Activated CD4-positive, alpha-beta T cell treated with anti-CD3 and anti-CD28 coated beads, Interleukin-2, amount 10 ng/mL, durations not matched to agents 7 days and 5 days (primary cell): ENCODE measurements at regions not wholly inside any gene's neighbourhood (a gene's known extent, or its start where the extent isn't known, plus 50 kb on each side); places are given as distances from the start of the nearest gene placed in this dataset.

Source experiments
- CTCF ChIA-PET: fragments of 350-600 bp; sonication (Branson Sonifier 250); formaldehyde crosslinking; loops from one replicate; lab custom pipeline; 2021; ENCODE audit warnings: antibody characterized with exemption; lab: Charles Lee
- POLR2A ChIA-PET: fragments of 350-600 bp; sonication (Branson Sonifier 250); formaldehyde crosslinking; loops from one replicate; lab custom pipeline; 2021; ENCODE audit warnings: antibody characterized with exemption; lab: Charles Lee
- DNase-seq: peaks from one replicate; pipeline ENCODE4 v3.0.0-alpha.2; 2020
- H3K27ac Mint-ChIP-seq: one replicate; pipeline ENCODE4 v1.8.0; 2021; ENCODE audit warnings: mild to moderate bottlenecking, moderate library complexity, mixed read lengths
- H3K27me3 Mint-ChIP-seq: one replicate; pipeline ENCODE4 v1.8.0; 2021; ENCODE audit warnings: mixed read lengths
- H3K36me3 Mint-ChIP-seq: one replicate; pipeline ENCODE4 v1.8.0; 2021; ENCODE audit warnings: low read depth, mixed read lengths
- H3K4me1 Mint-ChIP-seq: one replicate; pipeline ENCODE4 v1.8.0; 2021; ENCODE audit warnings: mixed read lengths
- H3K4me3 Mint-ChIP-seq: one replicate; pipeline ENCODE4 v1.8.0; 2021; ENCODE audit warnings: mild to moderate bottlenecking, moderate library complexity, mixed read lengths
- H3K9me3 Mint-ChIP-seq: one replicate; pipeline ENCODE4 v1.8.0; 2021; ENCODE audit warnings: mixed read lengths

GRCh38 chr11:42138454-42138853 lies 679.0 kb upstream of the LRRC4C start:
- Mint-ChIP-seq H3K4me1 (no peaks in the 10 kb centered on the region), H3K27ac (no peak overlapping the region), H3K4me3 (no peak overlapping the region), H3K27me3 (no peaks in the 10 kb centered on the region), H3K9me3 (peaks cover 9% of the 10 kb centered on the region), H3K36me3 (no peaks in the 10 kb centered on the region)
- ChIA-PET CTCF (no interaction called here), POLR2A (no interaction called here)
- DNase-seq = no peak

GRCh38 chr11:42145311-42145710 lies 685.9 kb upstream of the LRRC4C start:
- DNase-seq = no peak
- Mint-ChIP-seq H3K4me3 (no peak overlapping the region), H3K4me1 (no peaks in the 10 kb centered on the region), H3K9me3 (peaks cover 15% of the 10 kb centered on the region), H3K27ac (no peak overlapping the region), H3K36me3 (no peaks in the 10 kb centered on the region), H3K27me3 (no peaks in the 10 kb centered on the region)
- CTCF ChIA-PET = no interaction called here
- POLR2A ChIA-PET = no interaction called here

GRCh38 chr11:42161886-42162285 lies 702.4 kb upstream of the LRRC4C start:
- Mint-ChIP-seq H3K4me1 (no peaks in the 10 kb centered on the region), H3K36me3 (no peaks in the 10 kb centered on the region), H3K27ac (no peak overlapping the region), H3K4me3 (no peak overlapping the region), H3K27me3 (no peaks in the 10 kb centered on the region), H3K9me3 (peaks cover 2% of the 10 kb centered on the region)
- ChIA-PET POLR2A (no interaction called here), CTCF (no interaction called here)
- no peak for DNase-seq

- Mint-ChIP-seq H3K4me3 (no peak overlapping the region), H3K9me3 (peaks cover 11% of the 10 kb centered on the region), H3K36me3 (no peaks in the 10 kb centered on the region), H3K27me3 (no peaks in the 10 kb centered on the region), H3K27ac (no peak overlapping the region), H3K4me1 (no peaks in the 10 kb centered on the region)
- ChIA-PET POLR2A (no interaction called here), CTCF (no interaction called here)
- no peak for DNase-seq
These were observed 709.7 kb upstream of the LRRC4C start for GRCh38 chr11:42169191-42169590.

- H3K27me3 Mint-ChIP-seq = no peaks in the 10 kb centered on the region
- H3K4me3 Mint-ChIP-seq = no peak overlapping the region
- H3K36me3 Mint-ChIP-seq = no peaks in the 10 kb centered on the region
- peaks cover 16% of the 10 kb centered on the region for H3K9me3 Mint-ChIP-seq
- ChIA-PET POLR2A (no interaction called here), CTCF (no interaction called here)
- no peak overlapping the region for H3K27ac Mint-ChIP-seq
- no peak for DNase-seq
- H3K4me1 Mint-ChIP-seq = no peaks in the 10 kb centered on the region
These were observed 711.1 kb upstream of the LRRC4C start for GRCh38 chr11:42170601-42171000.

GRCh38 chr11:42171046-42171445 lies 711.6 kb upstream of the LRRC4C start:
- H3K27me3 Mint-ChIP-seq = no peaks in the 10 kb centered on the region
- DNase-seq = no peak
- CTCF ChIA-PET = no interaction called here
- POLR2A ChIA-PET = no interaction called here
- H3K36me3 Mint-ChIP-seq = no peaks in the 10 kb centered on the region
- H3K9me3 Mint-ChIP-seq = peaks cover 16% of the 10 kb centered on the region
- no peaks in the 10 kb centered on the region for H3K4me1 Mint-ChIP-seq
- no peak overlapping the region for H3K27ac Mint-ChIP-seq
- no peak overlapping the region for H3K4me3 Mint-ChIP-seq

- Mint-ChIP-seq H3K27me3 (no peaks in the 10 kb centered on the region), H3K36me3 (no peaks in the 10 kb centered on the region), H3K9me3 (peaks cover 20% of the 10 kb centered on the region), H3K27ac (no peak overlapping the region), H3K4me3 (no peak overlapping the region), H3K4me1 (no peaks in the 10 kb centered on the region)
- CTCF ChIA-PET = no interaction called here
- no peak for DNase-seq
- POLR2A ChIA-PET = no interaction called here
These were observed 713.0 kb upstream of the LRRC4C start for GRCh38 chr11:42172441-42172840.

- no peak for DNase-seq
- H3K4me3 Mint-ChIP-seq = no peak overlapping the region
- H3K9me3 Mint-ChIP-seq = peaks cover 18% of the 10 kb centered on the region
- H3K4me1 Mint-ChIP-seq = no peaks in the 10 kb centered on the region
- no peaks in the 10 kb centered on the region for H3K36me3 Mint-ChIP-seq
- ChIA-PET POLR2A (no interaction called here), CTCF (no interaction called here)
- H3K27ac Mint-ChIP-seq = no peak overlapping the region
- H3K27me3 Mint-ChIP-seq = no peaks in the 10 kb centered on the region
These were observed 715.8 kb upstream of the LRRC4C start for GRCh38 chr11:42175203-42175602.

GRCh38 chr11:42179216-42179615 lies 719.8 kb upstream of the LRRC4C start:
- ChIA-PET POLR2A (no interaction called here), CTCF (no interaction called here)
- H3K9me3 Mint-ChIP-seq = peaks cover 9% of the 10 kb centered on the region
- DNase-seq = no peak
- no peak overlapping the region for H3K4me3 Mint-ChIP-seq
- H3K36me3 Mint-ChIP-seq = no peaks in the 10 kb centered on the region
- H3K27me3 Mint-ChIP-seq = no peaks in the 10 kb centered on the region
- no peaks in the 10 kb centered on the region for H3K4me1 Mint-ChIP-seq
- H3K27ac Mint-ChIP-seq = no peak overlapping the region

- CTCF ChIA-PET = no interaction called here
- Mint-ChIP-seq H3K9me3 (peaks cover 15% of the 10 kb centered on the region), H3K27ac (no peak overlapping the region), H3K4me3 (no peak overlapping the region), H3K4me1 (no peaks in the 10 kb centered on the region), H3K36me3 (no peaks in the 10 kb centered on the region), H3K27me3 (no peaks in the 10 kb centered on the region)
- POLR2A ChIA-PET = no interaction called here
- no peak for DNase-seq
These were observed 736.0 kb upstream of the LRRC4C start for GRCh38 chr11:42195289-42196013.

- Mint-ChIP-seq H3K27ac (no peak overlapping the region), H3K36me3 (no peaks in the 10 kb centered on the region), H3K27me3 (no peaks in the 10 kb centered on the region), H3K4me3 (no peak overlapping the region), H3K9me3 (peaks cover 21% of the 10 kb centered on the region), H3K4me1 (no peaks in the 10 kb centered on the region)
- ChIA-PET CTCF (interaction anchor here (0.6 kb wide), 1 partner anchor 1364 kb away, joined by 4 read pairs; no protein-coding TSS in a partner anchor), POLR2A (no interaction called here)
- DNase-seq = no peak
These were observed 740.9 kb upstream of the LRRC4C start for GRCh38 chr11:42200311-42200710.

GRCh38 chr11:42201603-42202148 lies 742.2 kb upstream of the LRRC4C start:
- Mint-ChIP-seq H3K4me3 (no peak overlapping the region), H3K4me1 (no peaks in the 10 kb centered on the region), H3K27me3 (no peaks in the 10 kb centered on the region), H3K27ac (no peak overlapping the region), H3K9me3 (peaks cover 19% of the 10 kb centered on the region), H3K36me3 (no peaks in the 10 kb centered on the region)
- DNase-seq = no peak
- CTCF ChIA-PET = no interaction called here
- POLR2A ChIA-PET = no interaction called here

- no peak for DNase-seq
- no peaks in the 10 kb centered on the region for H3K27me3 Mint-ChIP-seq
- no peak overlapping the region for H3K4me3 Mint-ChIP-seq
- no peaks in the 10 kb centered on the region for H3K4me1 Mint-ChIP-seq
- H3K27ac Mint-ChIP-seq = no peak overlapping the region
- CTCF ChIA-PET = no interaction called here
- H3K36me3 Mint-ChIP-seq = no peaks in the 10 kb centered on the region
- POLR2A ChIA-PET = no interaction called here
- H3K9me3 Mint-ChIP-seq = peaks cover 9% of the 10 kb centered on the region
These were observed 746.1 kb upstream of the LRRC4C start for GRCh38 chr11:42205518-42205917.

- Mint-ChIP-seq H3K4me1 (no peaks in the 10 kb centered on the region), H3K36me3 (no peaks in the 10 kb centered on the region), H3K4me3 (no peak overlapping the region), H3K9me3 (peaks cover 9% of the 10 kb centered on the region), H3K27me3 (no peaks in the 10 kb centered on the region), H3K27ac (no peak overlapping the region)
- ChIA-PET CTCF (no interaction called here), POLR2A (no interaction called here)
- DNase-seq = no peak
These were observed 766.2 kb upstream of the LRRC4C start for GRCh38 chr11:42225664-42226063.
